IMR-90 (cell line): ENCODE measurements at regions not wholly inside any gene's neighbourhood (a gene's known extent, or its start where the extent isn't known, plus 50 kb on each side); places are given as distances from the start of the nearest gene placed in this dataset.
A peak's percentile ranks its signal among the peaks of the same experiment; 100 is the strongest.

Experiments
- ATAC-seq: fragments of 200-7000 bp; cut with Tn5 transposase; 2 replicates; pipeline ENCODE4 v1.9.1; 2020; ENCODE audit warnings: low read depth, mild to moderate bottlenecking, moderate library complexity
- BruUV-seq: library from RNA; stranded (reverse); fragments of 400-500 nt; replicated peaks from 2 replicates; lab custom pipeline; 2021; lab: Mats Ljungman, UMichigan
- CTCF ChIA-PET: fragments of 300-600 bp; formaldehyde crosslinking; extraction: SDS; loops from one replicate; lab custom pipeline; 2021; ENCODE audit warnings: antibody characterized with exemption; lab: Yijun Ruan, JAX
- POLR2A ChIA-PET: fragments of 300-600 bp; sonication (Branson Sonifier 250); formaldehyde crosslinking; loops from one replicate; lab custom pipeline; 2022; ENCODE audit warnings: antibody characterized with exemption; ENCODE audit not compliant: unreplicated experiment; lab: Charles Lee
- DNase-seq: peaks from one replicate; pipeline ENCODE4 v3.0.0; 2013
- H2AFZ ChIP-seq: replicated peaks from 2 replicates; pipeline ENCODE3; 2013; ENCODE audit warnings: low read length, mild to moderate bottlenecking; ENCODE audit not compliant: poor library complexity
- H2AK5ac ChIP-seq: 2 replicates; pipeline ENCODE4 v1.6.1; 2013; ENCODE audit warnings: low read depth, low read length, inconsistent platforms
- H2AK9ac ChIP-seq: replicated peaks from 2 replicates; pipeline ENCODE3; 2013; ENCODE audit warnings: mild to moderate bottlenecking, low read depth, low read length, moderate library complexity; ENCODE audit not compliant: poor library complexity
- H2BK120ac ChIP-seq: 2 replicates; pipeline ENCODE4 v1.6.1; 2013; ENCODE audit warnings: low read depth, low read length, inconsistent platforms
- H2BK15ac ChIP-seq: 3 replicates; pipeline ENCODE4 v1.6.1; 2013; ENCODE audit warnings: low read depth, low read length, inconsistent platforms
- H2BK20ac ChIP-seq: 2 replicates; pipeline ENCODE4 v1.6.1; 2013; ENCODE audit warnings: low read depth, mild to moderate bottlenecking, inconsistent platforms, low read length, moderate library complexity
- H2BK5ac ChIP-seq: 2 replicates; pipeline ENCODE4 v1.6.1; 2013; ENCODE audit warnings: mild to moderate bottlenecking, low read depth, low read length, inconsistent platforms; ENCODE audit not compliant: poor library complexity, severe bottlenecking
- H3K14ac ChIP-seq: replicated peaks from 2 replicates; pipeline ENCODE4 v1.6.1; 2013; ENCODE audit warnings: low read depth, low read length, inconsistent platforms
- H3K18ac ChIP-seq: 2 replicates; pipeline ENCODE4 v1.6.1; 2013; ENCODE audit warnings: low read depth, low read length, control low read depth
- H3K23ac ChIP-seq: 2 replicates; pipeline ENCODE4 v1.6.1; 2013; ENCODE audit warnings: low read depth, low read length, inconsistent platforms
- H3K27ac ChIP-seq: 2 replicates; pipeline ENCODE4 v1.5.1; 2013; ENCODE audit warnings: mild to moderate bottlenecking, control low read depth, low read length; ENCODE audit not compliant: insufficient read depth
- H3K27me3 ChIP-seq: 2 replicates; pipeline ENCODE4 v1.6.1; 2013; ENCODE audit warnings: low read length; ENCODE audit not compliant: control insufficient read depth, insufficient read depth
- H3K36me3 ChIP-seq: 2 replicates; pipeline ENCODE4 v1.6.1; 2013; ENCODE audit warnings: low read length, mixed read lengths; ENCODE audit not compliant: control insufficient read depth, insufficient read depth
- H3K4ac ChIP-seq: 2 replicates; pipeline ENCODE4 v1.6.1; 2013; ENCODE audit warnings: low read depth, low read length, inconsistent platforms
- H3K4me1 ChIP-seq: 2 replicates; pipeline ENCODE4 v1.6.1; 2013; ENCODE audit warnings: low read length, mixed read lengths; ENCODE audit not compliant: control insufficient read depth, insufficient read depth
- H3K4me2 ChIP-seq: 2 replicates; pipeline ENCODE4 v1.6.1; 2013; ENCODE audit warnings: low read depth, mild to moderate bottlenecking, control low read depth, low read length, moderate library complexity
- H3K4me3 ChIP-seq: 2 replicates; pipeline ENCODE4 v1.5.1; 2013; ENCODE audit warnings: low read depth, mild to moderate bottlenecking, control low read depth, low read length, moderate library complexity; ENCODE audit not compliant: insufficient read depth
- H3K56ac ChIP-seq: 2 replicates; pipeline ENCODE4 v1.6.1; 2013; ENCODE audit warnings: low read length, inconsistent platforms; ENCODE audit not compliant: insufficient read depth; ENCODE audit errors: extremely low read depth
- H3K79me1 ChIP-seq, 2 experiments: 2 replicates each; pipeline ENCODE4 v1.6.1; 2013; ENCODE audit warnings: low read length in 2 of 2, inconsistent platforms in 1 of 2, low read depth in 1 of 2
- H3K9ac ChIP-seq: 2 replicates; pipeline ENCODE4 v1.6.1; 2013; ENCODE audit warnings: low read depth, low read length, control low read depth
- H3K9me1 ChIP-seq: 2 replicates; pipeline ENCODE4 v1.6.1; 2013; ENCODE audit warnings: low read length, inconsistent platforms; ENCODE audit not compliant: insufficient read depth
- H3K9me3 ChIP-seq: 2 replicates; pipeline ENCODE4 v1.6.1; 2013; ENCODE audit warnings: low read length; ENCODE audit not compliant: control insufficient read depth, insufficient read depth
- H4K20me1 ChIP-seq: 2 replicates; pipeline ENCODE4 v1.6.1; 2013; ENCODE audit warnings: low read length, inconsistent platforms; ENCODE audit not compliant: insufficient read depth
- H4K5ac ChIP-seq: 2 replicates; pipeline ENCODE4 v1.6.1; 2013; ENCODE audit warnings: mild to moderate bottlenecking, low read depth, low read length, control low read depth
- H4K8ac ChIP-seq, 2 experiments: 2 replicates each; pipeline ENCODE4 v1.6.1; 2013; ENCODE audit warnings: low read depth in 2 of 2, low read length in 2 of 2, control low read depth in 1 of 2, inconsistent platforms in 1 of 2
- H4K91ac ChIP-seq: 2 replicates; pipeline ENCODE4 v1.6.1; 2013; ENCODE audit warnings: low read depth, low read length, inconsistent platforms; ENCODE audit not compliant: insufficient read depth
- BHLHE40 ChIP-seq: fragments of 150-350 bp; IDR thresholded peaks from 2 replicates; pipeline ENCODE4 v1.6.1; 2016; ENCODE audit warnings: mild to moderate bottlenecking, low read depth, low read length
- CEBPB ChIP-seq: IDR thresholded peaks from 2 replicates; pipeline ENCODE4 v1.6.1; 2012; ENCODE audit warnings: low read depth, low read length, improper control_type of control experiment
- CHD1 ChIP-seq: IDR thresholded peaks from 2 replicates; pipeline ENCODE4 v1.6.1; 2012; ENCODE audit warnings: low read depth, low read length, improper control_type of control experiment
- CTCF ChIP-seq: conservative IDR thresholded peaks from 2 replicates; pipeline ENCODE4 v1.5.1; 2012; ENCODE audit warnings: mild to moderate bottlenecking, low read depth, low read length, improper control_type of control experiment
- ELK1 ChIP-seq: fragments of 150-350 bp; IDR thresholded peaks from 2 replicates; pipeline ENCODE4 v1.6.1; 2016; ENCODE audit warnings: low read depth, mild to moderate bottlenecking, low read length, moderate library complexity, borderline replicate concordance
- FOS ChIP-seq: fragments of 150-350 bp; IDR thresholded peaks from 2 replicates; pipeline ENCODE4 v1.6.1; 2016; ENCODE audit warnings: low read depth, low read length
- MAFK ChIP-seq: IDR thresholded peaks from 2 replicates; pipeline ENCODE4 v1.6.1; 2012; ENCODE audit warnings: low read depth, low read length, improper control_type of control experiment
- MAZ ChIP-seq: IDR thresholded peaks from 2 replicates; pipeline ENCODE4 v1.6.1; 2012; ENCODE audit warnings: low read depth, mild to moderate bottlenecking, low read length, improper control_type of control experiment, moderate library complexity, borderline replicate concordance
- MXI1 ChIP-seq: IDR thresholded peaks from 2 replicates; pipeline ENCODE4 v1.6.1; 2012; ENCODE audit warnings: low read depth, mild to moderate bottlenecking, low read length, moderate library complexity, borderline replicate concordance
- NFE2L2 ChIP-seq: fragments of 150-350 bp; IDR thresholded peaks from 2 replicates; pipeline ENCODE4 v1.6.1; 2016; ENCODE audit warnings: low read depth, mild to moderate bottlenecking, low read length
- POLR2A ChIP-seq: IDR thresholded peaks from 2 replicates; pipeline ENCODE4 v1.6.1; 2012; ENCODE audit warnings: mild to moderate bottlenecking, low read depth, low read length
- RAD21 ChIP-seq: IDR thresholded peaks from 2 replicates; pipeline ENCODE4 v1.6.1; 2012; ENCODE audit warnings: low read length, improper control_type of control experiment
- RCOR1 ChIP-seq: IDR thresholded peaks from 2 replicates; pipeline ENCODE4 v1.6.1; 2012; ENCODE audit warnings: mild to moderate bottlenecking, low read length, improper control_type of control experiment; ENCODE audit not compliant: insufficient replicate concordance
- RFX5 ChIP-seq: IDR thresholded peaks from 2 replicates; pipeline ENCODE4 v1.8.0; 2012; ENCODE audit warnings: low read depth, mild to moderate bottlenecking, low read length, moderate library complexity
- SMC3 ChIP-seq: fragments of 150-350 bp; IDR thresholded peaks from 2 replicates; pipeline ENCODE4 v1.6.1; 2016; ENCODE audit warnings: low read depth, mild to moderate bottlenecking, antibody characterized with exemption, low read length, moderate library complexity
- USF2 ChIP-seq: fragments of 150-350 bp; IDR thresholded peaks from 2 replicates; pipeline ENCODE4 v1.6.1; 2017; ENCODE audit warnings: mild to moderate bottlenecking, antibody characterized with exemption, low read length, low read depth
- WGBS, 2 experiments: methylation state at CpG; one replicate each; pipeline versions ENCODE4 v1.1.5 to v1.1.7; 2013; ENCODE audit warnings: missing lambda C conversion rate in 2 of 2; ENCODE audit not compliant: insufficient read length in 1 of 2; ENCODE audit errors: extremely low coverage in 2 of 2; 5-methylcytosine and 5-hydroxymethylcytosine counted together
- dilution Hi-C: fragments of 300-500 bp; cut with HindIII; formaldehyde crosslinking; loops from one replicate; pipeline ENCODE4 v1.14.3; 2018; ENCODE audit warnings: low sequenced_read_pairs; ENCODE audit not compliant: unreplicated experiment
- in situ Hi-C: fragments of 300-500 bp; cut with MboI; formaldehyde crosslinking; loops from 3 replicates; pipeline ENCODE4 v1.14.3; 2019; ENCODE audit warnings: low sequenced_read_pairs, inconsistent platforms, mixed read lengths
- intact Hi-C: fragments of 100-400 bp; cut with micrococcal nuclease; formaldehyde crosslinking; loops from 2 replicates; pipeline ENCODE4 v1.10.0; 2022

DNA sequence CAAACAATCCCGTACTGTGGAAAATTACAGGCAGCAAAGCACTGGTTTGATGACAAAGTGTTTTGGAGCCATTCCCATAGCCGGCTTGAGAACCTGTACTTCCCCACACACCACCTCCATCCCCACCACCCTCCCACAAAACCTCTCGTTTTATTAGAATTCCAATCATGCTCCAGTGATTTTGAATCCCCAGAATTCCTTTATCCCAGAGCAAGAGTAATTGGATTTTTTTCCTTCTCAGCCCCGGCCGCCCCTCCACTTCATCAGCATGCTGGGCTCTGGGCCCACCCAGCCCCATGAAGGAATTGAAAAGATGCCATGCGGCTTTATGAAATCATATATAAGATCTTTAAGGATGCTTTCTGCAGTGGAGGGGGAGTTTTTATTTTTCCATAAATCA is 136.6 kb downstream of the OMA1 start:
- Histone ChIP-seq H3K4me1 (peaks cover 2% of the 10 kb centered on the region; the same call in 1 of the 2 replicates), H3K4ac (no peak overlapping the region), H3K4me2 (no peak overlapping the region), H3K79me1 (no peaks in the 10 kb centered on the region), H2AFZ (peak overlapping the region; percentile 70), H2BK5ac (no peak overlapping the region), H4K91ac (no peak overlapping the region), H3K36me3 (no peaks in the 10 kb centered on the region), H3K14ac (no peak overlapping the region), H4K8ac (no peak overlapping the region), H3K18ac (no peak overlapping the region), H4K5ac (no peak overlapping the region), H2BK20ac (no peak overlapping the region), H3K4me3 (no peak overlapping the region), H3K9ac (no peak overlapping the region), H3K27ac (no peak overlapping the region), H2BK120ac (no peak overlapping the region), H3K56ac (no peak overlapping the region), H3K27me3 (peaks cover 2% of the 10 kb centered on the region), H3K9me3 (no peaks in the 10 kb centered on the region), H2BK15ac (no peak overlapping the region), H3K23ac (no peak overlapping the region), H3K9me1 (peaks cover 3% of the 10 kb centered on the region; the same call in 1 of the 2 replicates), H2AK9ac (no peak overlapping the region), H4K20me1 (no peaks in the 10 kb centered on the region), H2AK5ac (no peak overlapping the region)
- in situ Hi-C loops = no loop called here
- no CpG with 5 or more reads among the region's 6 CpGs for WGBS, 2 experiments
- ATAC-seq (no peak), DNase-seq (peak; percentile 27)
- intact Hi-C loops = no loop called here
- ChIA-PET POLR2A (no interaction called here), CTCF (no interaction called here)
- no peak for TF ChIP-seq RCOR1
- no peak for TF ChIP-seq USF2
- no peak for TF ChIP-seq CEBPB
- TF ChIP-seq MAZ = no peak
- no peak for TF ChIP-seq NFE2L2
- no peak for TF ChIP-seq FOS
- no peak for TF ChIP-seq MAFK
- TF ChIP-seq POLR2A = no peak
- TF ChIP-seq BHLHE40 = no peak
- TF ChIP-seq RAD21 = no peak
- no peak for TF ChIP-seq SMC3
- TF ChIP-seq ELK1 = no peak
- no peak for TF ChIP-seq MXI1
- no peak for TF ChIP-seq RFX5
- no peak for TF ChIP-seq CTCF
- TF ChIP-seq CHD1 = no peak
- dilution Hi-C loops = no loop called here
- no TSS peak for BruUV-seq
